GM19438 (cell line): ENCODE measurements at regions not wholly inside any gene's neighbourhood (a gene's known extent, or its start where the extent isn't known, plus 50 kb on each side); places are given as distances from the start of the nearest gene placed in this dataset.

Experiments used
- ATAC-seq: cut with Tn5 transposase; IDR thresholded peaks from one replicate; pipeline ENCODE4 v1.9.1; 2021; ENCODE audit warnings: low read depth; ENCODE audit not compliant: unreplicated experiment

GRCh38 chr6:33869826-33870423 is 66.1 kb upstream of the MLN start:
- no peak for ATAC-seq

- ATAC-seq = no peak
These were observed 65.3 kb upstream of the MLN start for GRCh38 chr6:33869121-33869520.

- ATAC-seq = no peak
These were observed 64.3 kb upstream of the MLN start for GRCh38 chr6:33868141-33868540.

- no peak for ATAC-seq
These were observed 61.8 kb upstream of the MLN start for GRCh38 chr6:33865478-33866077.

GRCh38 chr6:33863723-33864440 is 60.1 kb upstream of the MLN start:
- no peak for ATAC-seq

GRCh38 chr6:33863084-33863483 is 59.3 kb upstream of the MLN start:
- no peak for ATAC-seq

- no peak for ATAC-seq
These were observed 58.7 kb upstream of the MLN start for GRCh38 chr6:33862536-33862935.

- no peak for ATAC-seq
These were observed 57.9 kb upstream of the MLN start for GRCh38 chr6:33861722-33862121.

- ATAC-seq = no peak
These were observed 57.1 kb upstream of the MLN start for GRCh38 chr6:33860706-33861474.

- ATAC-seq = no peak
These were observed 56.2 kb upstream of the MLN start for GRCh38 chr6:33860006-33860405.

GRCh38 chr6:33858804-33859505 is 55.2 kb upstream of the MLN start:
- no peak for ATAC-seq

- no peak for ATAC-seq
These were observed 54.2 kb upstream of the MLN start for GRCh38 chr6:33857932-33858475.

GRCh38 chr6:33857093-33857931 is 53.5 kb upstream of the MLN start:
- ATAC-seq = no peak

- no peak for ATAC-seq
These were observed 52.9 kb upstream of the MLN start for GRCh38 chr6:33856655-33857054.

GRCh38 chr6:33856031-33856590 is 52.3 kb upstream of the MLN start:
- ATAC-seq = no peak

- ATAC-seq = no peak
These were observed 50.8 kb upstream of the MLN start for GRCh38 chr6:33854572-33855030.

GRCh38 chr6:33853736-33854135 is 49.9 kb upstream of the MLN start:
- no peak for ATAC-seq
